ENCODE measurements at regions not wholly inside any gene's neighbourhood (a gene's known extent, or its start where the extent isn't known, plus 50 kb on each side); places are given as distances from the start of the nearest gene placed in this dataset.
"Not testable (repeated sequence)": the region's sequence is repeated elsewhere in the genome, so short reads cannot be mapped to it uniquely, and the experiment has no call there.

DNA sequence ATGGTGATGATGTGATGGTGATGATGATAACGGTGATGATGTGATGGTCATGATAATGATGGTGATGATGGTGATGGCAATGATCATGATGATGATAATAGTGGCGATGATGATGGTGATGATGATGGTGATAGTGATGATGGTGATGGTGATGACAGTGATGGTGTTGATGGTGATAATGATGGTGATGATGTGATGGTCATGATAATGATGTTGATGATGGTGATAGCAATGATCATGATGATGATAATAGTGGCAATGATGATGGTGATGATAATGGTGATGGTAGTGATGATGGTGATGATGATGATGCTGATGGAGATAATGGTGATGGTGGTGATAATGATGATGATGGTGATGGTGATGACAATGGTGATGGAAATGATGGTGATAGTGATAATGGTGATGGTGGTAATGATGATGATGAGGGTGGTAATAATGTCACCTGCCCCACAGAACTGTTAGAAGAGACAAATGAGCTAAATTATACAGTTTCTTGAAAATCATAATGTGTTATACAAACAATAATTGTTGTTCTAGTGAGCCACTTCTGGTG lies 289.9 kb downstream of the ASMT start:
- H3K4me3 ChIP-seq = no peak overlapping the region
- TF ChIP-seq, protein P1, sequence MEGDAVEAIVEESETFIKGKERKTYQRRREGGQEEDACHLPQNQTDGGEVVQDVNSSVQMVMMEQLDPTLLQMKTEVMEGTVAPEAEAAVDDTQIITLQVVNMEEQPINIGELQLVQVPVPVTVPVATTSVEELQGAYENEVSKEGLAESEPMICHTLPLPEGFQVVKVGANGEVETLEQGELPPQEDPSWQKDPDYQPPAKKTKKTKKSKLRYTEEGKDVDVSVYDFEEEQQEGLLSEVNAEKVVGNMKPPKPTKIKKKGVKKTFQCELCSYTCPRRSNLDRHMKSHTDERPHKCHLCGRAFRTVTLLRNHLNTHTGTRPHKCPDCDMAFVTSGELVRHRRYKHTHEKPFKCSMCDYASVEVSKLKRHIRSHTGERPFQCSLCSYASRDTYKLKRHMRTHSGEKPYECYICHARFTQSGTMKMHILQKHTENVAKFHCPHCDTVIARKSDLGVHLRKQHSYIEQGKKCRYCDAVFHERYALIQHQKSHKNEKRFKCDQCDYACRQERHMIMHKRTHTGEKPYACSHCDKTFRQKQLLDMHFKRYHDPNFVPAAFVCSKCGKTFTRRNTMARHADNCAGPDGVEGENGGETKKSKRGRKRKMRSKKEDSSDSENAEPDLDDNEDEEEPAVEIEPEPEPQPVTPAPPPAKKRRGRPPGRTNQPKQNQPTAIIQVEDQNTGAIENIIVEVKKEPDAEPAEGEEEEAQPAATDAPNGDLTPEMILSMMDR (IDR thresholded peaks at IDR 0.05) = no peak
- H3K27ac ChIP-seq = no peak overlapping the region
- DNase-seq (no peak), ATAC-seq (no peak)
- H3K27me3 ChIP-seq = no peaks in the 10 kb centered on the region
- no peaks in the 10 kb centered on the region for H3K4me1 ChIP-seq
- intact Hi-C loops (cut with DNase I) = no loop called here
- no peaks in the 10 kb centered on the region for H3K36me3 ChIP-seq
- H3K9me3 ChIP-seq = no peaks in the 10 kb centered on the region

DNA sequence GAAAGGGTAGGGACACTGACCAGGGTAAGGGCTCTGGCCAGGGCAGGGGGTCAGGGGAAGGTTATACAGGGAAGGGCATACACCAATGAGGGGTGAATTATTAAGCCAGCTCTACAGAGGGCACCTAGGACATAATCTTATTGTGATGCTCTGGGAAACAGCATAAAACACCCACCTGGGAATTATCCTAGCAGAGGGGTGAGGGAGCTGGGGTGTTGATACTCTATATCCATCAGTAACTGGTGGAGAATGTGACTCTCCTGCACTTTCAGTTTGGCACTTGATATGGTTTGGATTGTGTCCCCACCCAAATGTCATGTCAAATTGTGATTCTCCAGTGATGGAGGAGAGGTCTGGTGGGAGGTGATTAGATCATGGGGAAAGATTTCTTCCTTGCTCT lies 291.2 kb downstream of the ASMT start:
- intact Hi-C loops (cut with DNase I) = no loop called here
- ATAC-seq = no peak
- Histone ChIP-seq H3K4me1 (no peaks in the 10 kb centered on the region), H3K4me3 (no peak overlapping the region), H3K36me3 (no peaks in the 10 kb centered on the region), H3K9me3 (no peaks in the 10 kb centered on the region), H3K27ac (no peak overlapping the region), H3K27me3 (no peaks in the 10 kb centered on the region)
- DNase-seq = no peak
- TF ChIP-seq, protein P1 (IDR thresholded peaks at IDR 0.05) = no peak

DNA sequence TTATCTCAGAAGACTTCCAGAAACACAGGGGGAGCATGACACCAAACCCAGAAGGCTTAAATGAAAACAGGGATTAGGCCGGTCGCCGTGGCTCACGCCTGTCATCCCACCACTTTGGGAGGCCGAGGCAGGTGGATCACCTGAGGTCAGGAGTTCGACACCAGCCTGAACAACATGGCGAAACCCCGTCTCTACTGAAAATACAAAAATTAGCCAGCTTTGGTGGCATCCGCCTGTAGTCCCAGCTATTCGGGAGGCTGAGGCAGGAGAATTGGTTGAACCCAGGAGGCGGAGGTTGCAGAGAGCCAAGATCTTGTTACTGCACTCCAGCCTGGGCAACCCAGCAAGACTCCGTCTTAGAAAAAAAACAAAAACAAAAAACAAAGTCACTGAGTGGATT lies 294.1 kb downstream of the ASMT start:
- not testable (repeated sequence) for H3K27me3 ChIP-seq, DNase-seq

DNA sequence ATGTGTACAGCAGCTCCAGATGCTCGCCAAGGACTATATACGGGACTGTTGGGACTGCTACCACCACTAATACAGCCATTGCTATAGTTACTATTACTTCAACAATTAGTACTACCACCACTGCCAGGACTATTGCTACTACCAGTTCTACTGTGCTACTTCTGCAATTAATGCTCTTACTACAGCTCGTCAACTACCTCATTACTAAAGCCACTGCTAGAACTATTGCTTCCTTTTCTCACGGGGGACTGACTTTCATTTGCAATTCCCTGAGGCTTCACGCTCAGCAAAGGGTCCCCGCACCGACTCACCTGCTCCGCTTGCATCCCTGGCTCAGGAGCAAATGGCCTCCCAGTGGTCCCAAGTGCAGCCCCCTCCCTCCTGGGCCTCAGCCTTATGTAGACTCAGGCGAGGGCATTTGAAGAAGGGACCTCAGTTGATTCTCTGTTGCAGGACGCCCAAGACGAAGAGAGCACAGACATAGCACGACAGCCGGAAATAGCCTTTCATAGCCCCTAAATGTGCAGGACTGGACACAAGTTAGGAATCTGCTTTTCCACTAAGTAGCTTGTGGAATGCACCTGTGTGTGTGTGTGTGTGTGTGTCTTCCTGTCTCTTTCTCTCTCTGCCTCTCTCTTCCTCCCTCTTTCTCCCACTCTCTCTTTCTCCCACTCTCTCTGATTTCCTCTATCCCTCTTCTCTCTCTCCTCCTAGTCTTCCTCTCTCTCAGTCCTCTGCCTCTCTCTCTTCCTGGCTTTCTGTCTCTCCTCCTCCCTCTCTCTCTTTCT lies 294.8 kb downstream of the ASMT start:
- Histone ChIP-seq H3K27ac (no peak overlapping the region), H3K4me1 (no peaks in the 10 kb centered on the region), H3K4me3 (no peak overlapping the region), H3K9me3 (no peaks in the 10 kb centered on the region), H3K27me3 (no peaks in the 10 kb centered on the region), H3K36me3 (no peaks in the 10 kb centered on the region)
- ATAC-seq (no peak), DNase-seq (no peak)
- TF ChIP-seq, protein P1 (IDR thresholded peaks at IDR 0.05) = no peak
- intact Hi-C loops (cut with DNase I) = no loop called here

More for the DNA sequence above, 294.1 kb downstream of the ASMT start:
- H3K4me3 ChIP-seq; ATAC-seq; intact Hi-C loops (cut with DNase I); H3K9me3 ChIP-seq; H3K27ac ChIP-seq; H3K36me3 ChIP-seq; H3K4me1 ChIP-seq: not testable (repeated sequence)

DNA sequence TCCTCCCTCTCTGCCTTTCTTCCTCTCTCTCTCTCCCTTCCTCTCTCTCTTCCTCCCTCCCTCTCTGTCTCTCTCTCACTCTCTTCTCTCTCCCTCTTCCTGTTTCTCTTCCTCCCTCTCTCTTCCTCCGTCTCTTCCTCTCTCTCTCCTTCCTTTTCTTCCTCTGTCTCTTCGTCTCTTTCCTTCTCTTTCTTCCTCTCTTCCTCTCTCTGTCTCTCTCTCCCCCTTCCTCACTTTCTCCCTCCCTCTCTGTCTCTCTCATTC lies 295.3 kb downstream of the ASMT start:
- H3K9me3 ChIP-seq = no peaks in the 10 kb centered on the region
- no peak for ATAC-seq

DNA sequence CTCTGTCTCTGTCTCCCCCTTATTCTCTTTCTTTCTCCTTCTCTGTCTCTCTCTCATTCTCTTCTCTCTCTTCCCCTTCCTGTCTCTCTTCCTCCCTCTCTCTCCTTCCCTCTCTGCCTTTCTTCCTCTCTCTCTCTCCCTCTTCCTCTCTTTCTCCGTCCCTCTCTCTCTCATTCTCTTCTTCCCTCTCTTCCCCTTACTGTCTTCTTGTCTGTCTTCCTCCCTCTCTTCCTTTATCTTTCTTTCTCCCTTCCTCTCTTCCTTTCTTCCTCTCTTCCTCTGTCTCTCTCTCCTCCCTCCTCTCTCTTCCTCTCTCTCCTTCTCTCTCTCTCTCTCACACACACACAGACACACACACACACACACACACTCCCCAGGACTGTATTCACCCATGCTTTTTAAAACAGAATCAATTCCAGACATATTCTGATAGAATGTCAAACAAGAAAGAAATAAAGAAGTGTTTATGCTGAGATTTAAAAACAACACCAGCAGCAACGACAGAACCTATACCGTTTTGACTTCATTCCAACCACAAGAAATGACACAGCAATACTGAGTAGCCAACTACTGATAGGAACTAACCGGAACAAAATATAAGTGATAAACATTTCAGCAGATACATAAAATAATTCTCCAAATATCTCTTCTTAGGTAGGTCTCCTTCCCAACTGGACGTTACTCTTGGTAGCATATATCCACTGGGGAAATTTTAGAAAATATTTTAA lies 296.7 kb downstream of the ASMT start:
- no peaks in the 10 kb centered on the region for H3K4me1 ChIP-seq
- intact Hi-C loops (cut with DNase I) = no loop called here
- TF ChIP-seq, protein P1 (IDR thresholded peaks at IDR 0.05) = no peak
- no peak overlapping the region for H3K4me3 ChIP-seq
- H3K27ac ChIP-seq = no peak overlapping the region
- ATAC-seq = no peak
- no peaks in the 10 kb centered on the region for H3K9me3 ChIP-seq
- DNase-seq = no peak
- no peaks in the 10 kb centered on the region for H3K27me3 ChIP-seq
- H3K36me3 ChIP-seq = no peaks in the 10 kb centered on the region

More for the DNA sequence above, 295.3 kb downstream of the ASMT start:
- no peak for DNase-seq
- TF ChIP-seq, protein P1 (IDR thresholded peaks at IDR 0.05) = no peak
- H3K4me3 ChIP-seq = no peak overlapping the region
- H3K4me1 ChIP-seq = no peaks in the 10 kb centered on the region
- intact Hi-C loops (cut with DNase I) = no loop called here
- H3K36me3 ChIP-seq = no peaks in the 10 kb centered on the region
- no peak overlapping the region for H3K27ac ChIP-seq
- no peaks in the 10 kb centered on the region for H3K27me3 ChIP-seq

All from upper lobe of right lung (tissue), 1 donor.